HG03378 (cell line): ENCODE measurements at regions not wholly inside any gene's neighbourhood (a gene's known extent, or its start where the extent isn't known, plus 50 kb on each side); places are given as distances from the start of the nearest gene placed in this dataset.
"Not testable (repeated sequence)": the region's sequence is repeated elsewhere in the genome, so short reads cannot be mapped to it uniquely, and the experiment has no call there.

Experiments
- ATAC-seq: cut with Tn5 transposase; IDR thresholded peaks from one replicate; pipeline ENCODE4 v1.9.1; 2021; ENCODE audit warnings: mild to moderate bottlenecking, moderate library complexity; ENCODE audit not compliant: unreplicated experiment

DNA sequence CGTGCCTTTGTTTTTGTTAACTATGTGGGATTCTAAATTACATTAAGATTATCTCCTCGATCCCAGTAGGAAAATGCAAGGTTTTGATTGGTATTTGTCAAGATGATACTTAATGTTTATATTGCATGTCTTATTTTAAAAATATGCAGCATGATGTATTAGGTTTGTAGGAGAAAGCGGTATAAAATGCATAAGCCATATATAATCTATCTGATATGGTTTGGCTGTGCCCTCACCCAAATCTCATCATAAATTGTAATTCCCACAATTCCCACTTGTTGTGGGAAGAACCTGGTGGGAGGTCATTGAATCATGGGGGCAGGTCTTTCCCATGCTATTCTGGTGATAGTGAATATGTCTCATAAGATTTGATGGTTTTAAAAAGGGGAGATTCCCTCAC is 198.1 kb upstream of the NCAM2 start:
- no peak for ATAC-seq

DNA sequence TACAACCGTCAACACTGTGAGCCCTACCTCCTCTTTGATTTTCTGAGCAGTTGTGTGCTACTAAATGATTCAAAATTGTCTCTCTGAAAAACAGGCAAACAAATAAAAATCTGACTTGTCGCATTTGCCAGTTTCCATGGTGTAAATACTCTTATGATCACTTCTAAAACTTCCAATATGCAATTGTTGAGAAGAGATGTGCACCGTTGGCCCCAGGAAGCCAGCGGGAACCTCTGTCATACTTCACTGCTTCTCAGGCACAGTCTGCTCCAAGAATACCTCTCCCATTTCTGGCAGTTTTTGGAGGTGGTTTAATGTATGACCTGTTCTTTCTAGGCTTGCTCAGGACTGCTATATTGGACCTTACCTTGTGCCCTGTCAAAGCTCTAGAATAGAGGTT is 196.0 kb upstream of the NCAM2 start:
- no peak for ATAC-seq

GRCh38 chr21:20802631-20803260 is 195.5 kb upstream of the NCAM2 start:
- no peak for ATAC-seq

GRCh38 chr21:20811702-20812101 is 186.5 kb upstream of the NCAM2 start:
- ATAC-seq = no peak

DNA sequence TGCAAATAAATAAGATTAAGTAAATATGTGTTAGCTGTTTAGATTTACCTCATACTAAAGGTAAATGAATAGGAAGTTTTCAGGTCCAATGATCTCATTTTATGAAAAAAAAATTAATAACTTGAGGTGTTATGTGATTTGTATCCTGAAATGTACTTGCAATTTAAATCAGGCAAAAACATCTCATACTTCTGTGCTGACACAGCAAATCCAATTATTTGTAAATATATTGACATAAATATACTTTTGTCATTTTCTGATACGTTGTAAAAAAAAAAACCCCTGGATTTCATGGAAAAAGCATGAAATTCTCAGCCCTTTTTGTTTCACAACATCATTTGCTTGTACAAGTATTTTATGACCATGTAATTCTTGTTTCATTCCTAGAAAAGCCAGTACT is 184.1 kb upstream of the NCAM2 start:
- ATAC-seq = no peak

- ATAC-seq = no peak
Measured at GRCh38 chr21:20822666-20823065, 175.5 kb upstream of the NCAM2 start.

GRCh38 chr21:20852866-20853265 is 145.3 kb upstream of the NCAM2 start:
- no peak for ATAC-seq

DNA sequence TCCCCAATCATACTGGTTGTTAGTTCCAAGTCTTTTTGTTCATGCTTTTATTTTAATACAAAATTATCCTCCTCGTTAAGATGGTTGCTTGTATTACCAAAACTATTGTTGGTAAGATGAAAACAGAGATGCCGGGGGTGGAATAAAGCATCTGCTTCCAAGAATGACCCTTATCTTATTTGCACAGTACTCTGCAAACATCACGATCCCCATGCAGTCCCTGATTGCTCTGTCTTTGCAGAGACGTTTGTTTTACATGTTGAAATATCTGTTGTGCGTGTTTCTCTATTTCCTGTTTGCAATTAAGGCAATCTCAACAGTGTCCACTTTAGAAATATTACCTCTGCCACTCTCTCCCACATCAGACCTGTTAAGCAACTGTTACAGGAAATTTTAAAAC is 141.3 kb upstream of the NCAM2 start:
- no peak for ATAC-seq

- no peak for ATAC-seq
Measured at GRCh38 chr21:20874202-20874601, 124.0 kb upstream of the NCAM2 start.

DNA sequence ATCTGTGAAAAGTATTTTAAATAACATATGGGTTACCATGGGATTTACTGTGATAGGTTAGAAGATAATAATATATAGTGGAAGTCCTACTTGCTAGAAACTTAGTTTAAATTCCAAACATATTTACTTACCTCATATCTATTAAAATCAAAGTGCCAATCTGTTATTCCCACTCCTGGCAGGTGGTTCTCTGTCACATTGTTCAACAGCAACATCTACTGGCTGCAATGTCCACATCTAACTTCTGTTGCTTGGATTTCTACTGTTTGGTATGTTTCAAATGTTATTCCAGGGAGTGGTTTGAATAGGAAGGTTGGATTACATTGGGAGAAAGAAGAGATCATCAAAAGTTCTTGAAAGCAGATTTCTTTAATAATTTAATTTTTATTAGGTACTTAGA is 122.5 kb upstream of the NCAM2 start:
- ATAC-seq = no peak

- ATAC-seq = no peak
Measured at GRCh38 chr21:20877976-20878375, 120.2 kb upstream of the NCAM2 start.

DNA sequence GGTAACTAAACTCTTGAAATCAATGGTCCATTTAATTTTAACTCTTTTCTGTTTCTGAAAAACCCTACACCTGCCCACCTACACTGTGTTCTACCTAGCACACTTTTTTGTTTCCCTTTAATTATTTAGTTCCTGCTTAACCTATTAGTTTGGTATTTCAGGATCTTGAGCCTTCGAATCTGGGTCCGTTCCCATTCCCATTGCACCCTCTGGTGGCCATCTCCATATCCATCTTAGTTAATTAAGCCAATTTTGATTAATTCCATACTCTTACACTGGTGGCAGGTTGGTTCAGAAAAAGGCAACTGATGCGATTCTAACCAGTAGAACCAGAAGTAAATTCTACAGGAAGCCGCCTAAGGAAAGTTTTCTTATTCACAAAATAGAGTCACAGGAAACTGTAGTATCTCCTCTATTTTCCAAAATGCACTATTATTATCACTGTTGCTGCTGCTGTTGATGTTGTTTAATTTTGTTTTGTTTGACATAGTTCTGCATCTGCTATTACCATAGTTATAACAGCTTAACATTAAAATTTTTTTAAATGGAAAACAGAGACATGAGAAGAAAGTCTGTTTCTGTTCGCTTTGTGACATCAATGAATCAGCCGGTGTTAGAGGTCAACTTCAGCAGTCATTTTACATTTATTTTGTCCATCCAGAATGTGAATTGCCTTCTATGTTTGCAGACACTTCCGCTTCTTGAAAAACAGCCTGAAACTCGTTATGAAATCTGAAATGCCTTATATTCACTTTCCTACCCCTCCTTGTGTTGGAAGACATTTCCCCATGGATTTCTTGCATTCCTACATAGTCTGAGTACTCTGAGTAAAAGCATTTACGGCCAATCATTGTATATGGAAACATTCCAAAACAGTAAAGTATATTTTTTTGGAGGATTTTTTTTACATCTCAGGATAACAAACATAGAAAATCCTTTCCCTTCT is 115.5 kb upstream of the NCAM2 start:
- no peak for ATAC-seq

DNA sequence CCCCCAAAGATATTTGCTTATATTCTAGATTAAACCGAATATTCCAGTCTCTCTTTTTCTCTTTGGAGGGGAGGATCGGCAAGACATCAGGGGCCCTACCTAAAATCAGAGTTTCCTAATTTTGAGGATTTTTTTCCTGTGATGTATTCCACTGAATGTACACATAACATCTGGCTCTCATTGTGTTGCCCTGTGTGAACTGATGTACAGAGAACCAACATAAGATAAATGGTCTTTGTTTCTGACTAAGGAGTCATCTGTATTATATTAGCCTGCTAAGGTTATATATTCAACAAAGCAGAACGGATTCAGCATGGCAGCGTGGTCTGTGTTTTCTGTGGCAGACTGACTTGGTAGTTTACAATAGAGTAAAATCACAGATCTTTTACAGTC is 114.8 kb upstream of the NCAM2 start:
- no peak for ATAC-seq

DNA sequence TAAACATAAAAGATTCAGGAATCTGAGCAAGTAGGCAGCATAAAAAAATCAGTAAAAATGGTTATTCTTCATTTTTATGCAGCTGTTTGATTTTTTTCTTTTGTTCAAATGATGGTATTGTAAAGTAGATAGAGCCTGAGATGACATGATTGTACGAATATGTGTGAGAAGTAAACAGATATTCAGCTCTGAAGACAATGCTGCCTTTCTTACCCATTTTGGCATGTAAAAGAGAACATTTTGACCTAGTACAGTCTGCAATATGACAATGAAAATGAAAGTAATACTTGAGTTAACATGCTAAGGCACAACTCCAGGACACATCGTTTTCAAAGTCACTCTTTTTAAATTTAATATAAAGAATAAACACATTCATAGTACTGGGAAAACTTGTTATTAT is 95.7 kb upstream of the NCAM2 start:
- ATAC-seq = no peak

- ATAC-seq = no peak
Measured at GRCh38 chr21:20902998-20903397, 95.2 kb upstream of the NCAM2 start.

GRCh38 chr21:20927555-20927954 is 70.7 kb upstream of the NCAM2 start:
- ATAC-seq = not testable (repeated sequence)

DNA sequence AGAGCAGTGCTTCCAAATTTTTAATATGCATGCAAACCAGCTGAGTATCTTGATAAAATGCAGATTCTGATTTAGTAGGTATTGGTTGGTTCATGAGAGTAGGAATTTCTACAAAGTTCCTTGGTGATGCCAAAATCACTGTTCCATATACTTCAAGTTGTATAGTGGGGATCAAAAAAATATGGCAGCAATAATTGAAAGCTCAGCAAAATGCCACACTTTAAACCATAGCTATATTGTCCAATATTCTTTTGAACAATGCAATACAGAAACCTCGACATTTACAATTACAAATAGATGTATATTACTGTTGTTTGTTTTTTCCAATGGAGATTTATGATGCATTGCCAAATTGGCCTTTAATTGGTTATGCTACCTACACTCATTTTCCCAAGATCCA is 55.7 kb upstream of the NCAM2 start:
- ATAC-seq = no peak

DNA sequence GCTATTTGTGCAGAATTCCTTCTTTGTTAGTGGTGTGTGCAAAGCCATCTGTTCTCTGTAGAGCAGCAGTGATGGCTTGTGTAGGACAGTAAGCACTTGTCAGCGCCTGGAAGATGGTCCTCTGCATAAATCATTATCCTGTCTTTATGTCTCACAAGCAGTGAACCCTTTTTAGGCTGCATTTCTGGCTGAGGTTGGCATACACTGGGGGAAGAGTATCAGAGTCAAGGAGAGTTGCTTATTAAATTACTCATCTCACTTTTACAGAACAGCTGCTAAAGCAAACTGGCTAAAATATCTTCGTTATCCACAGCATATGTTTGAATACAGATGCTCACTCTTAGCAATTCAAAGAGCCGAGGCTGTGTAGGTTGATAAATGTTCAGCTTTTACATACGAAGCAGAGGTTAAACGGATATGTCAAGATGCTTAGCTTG is 54.6 kb upstream of the NCAM2 start:
- ATAC-seq = no peak

GRCh38 chr21:20944139-20944538 is 54.1 kb upstream of the NCAM2 start:
- no peak for ATAC-seq

- no peak for ATAC-seq
Measured at GRCh38 chr21:20946701-20947100, 51.5 kb upstream of the NCAM2 start.
